Aorta (tissue), 5 donors: ENCODE measurements at regions not wholly inside any gene's neighbourhood (a gene's known extent, or its start where the extent isn't known, plus 50 kb on each side); places are given as distances from the start of the nearest gene placed in this dataset.

Experiments used
- ATAC-seq: fragments of 200-7000 bp; cut with Tn5 transposase; one replicate; pipeline ENCODE4 v1.9.1; 2022; ENCODE audit warnings: moderate library complexity; ENCODE audit not compliant: low FRiP score
- DNase-seq, 2 donors: peaks; one replicate each; pipeline ENCODE4 v3.0.0-alpha.2; 2020
- H3K27ac ChIP-seq, 2 donors: one replicate each; pipeline ENCODE4 v1.5.1; 2013; ENCODE audit warnings: low read length in 2 of 2, mild to moderate bottlenecking in 2 of 2, moderate library complexity in 2 of 2, control low read depth in 1 of 2, inconsistent platforms in 1 of 2, low read depth in 1 of 2
- H3K27me3 ChIP-seq, 2 donors: one replicate each; pipeline ENCODE4 v1.6.1; 2013; ENCODE audit warnings: control low read depth in 1 of 2, low read length in 1 of 2, mild to moderate bottlenecking in 1 of 2, moderate library complexity in 1 of 2; ENCODE audit not compliant: insufficient read depth in 2 of 2, control insufficient read depth in 1 of 2
- H3K36me3 ChIP-seq, 2 donors: one replicate each; pipeline ENCODE4 v1.6.1; 2013; ENCODE audit warnings: control low read depth in 1 of 2, low read length in 1 of 2, mild to moderate bottlenecking in 1 of 2; ENCODE audit not compliant: insufficient read depth in 2 of 2, control insufficient read depth in 1 of 2
- H3K4me1 ChIP-seq, 2 donors: one replicate each; pipeline ENCODE4 v1.6.1; 2013; ENCODE audit warnings: low read length in 2 of 2, control low read depth in 1 of 2, mild to moderate bottlenecking in 1 of 2, moderate library complexity in 1 of 2; ENCODE audit not compliant: insufficient read depth in 2 of 2, control insufficient read depth in 1 of 2
- H3K4me3 ChIP-seq, 2 donors: one replicate each; pipeline ENCODE4 v1.5.1; 2013; ENCODE audit warnings: low read length in 2 of 2, control low read depth in 1 of 2, mild to moderate bottlenecking in 1 of 2
- H3K9me3 ChIP-seq: one replicate; pipeline ENCODE4 v1.6.1; 2013; ENCODE audit warnings: mild to moderate bottlenecking, low read length; ENCODE audit not compliant: control insufficient read depth
- WGBS, 2 donors: extraction: QIAGEN DNeasy Blood & Tissue Kit; methylation state at CpG; one replicate each; pipeline ENCODE4 v1.1.7; 2013; 5-methylcytosine and 5-hydroxymethylcytosine counted together
- intact Hi-C, 2 donors: fragments of 100-400 bp; cut with DNase I; formaldehyde crosslinking; loops; one replicate each; pipeline versions ENCODE4 v1.14.2 to v1.15.0; 2022
- donor health status: healthy with polysubstance abuse.
- donor health status: Bipolar disorder and iron deficiency.
- donor health status: DM: no; HTN: no; CAD: no.
- donor health status: DM: no; HTN: no; CAD: no.
- donor health status: DM: yes; HTN: yes; CAD: no.

- no peak for DNase-seq
- Histone ChIP-seq H3K9me3 (no peaks in the 10 kb centered on the region), H3K36me3 (no peaks in the 10 kb centered on the region), H3K27ac (no peak overlapping the region), H3K4me1 (no peaks in the 10 kb centered on the region), H3K27me3 (no peaks in the 10 kb centered on the region), H3K4me3 (no peak overlapping the region)
- intact Hi-C loops: no loop called here
- 94 to 99% methylated on average over 1 of the region's 1 CpG for WGBS, 2 donors
- ATAC-seq: no peak
These were observed 54.5 kb upstream of the KL start for GRCh38 chr13:32961724-32962123.

GRCh38 chr13:32962342-32962741 lies 53.9 kb upstream of the KL start:
- Histone ChIP-seq H3K4me3 (no peak overlapping the region), H3K9me3 (no peaks in the 10 kb centered on the region), H3K36me3 (no peaks in the 10 kb centered on the region), H3K4me1 (no peaks in the 10 kb centered on the region), H3K27me3 (no peaks in the 10 kb centered on the region), H3K27ac (no peak overlapping the region)
- no peak for ATAC-seq
- WGBS, 2 donors: 80 to 86% methylated on average over 2 of the region's 2 CpGs
- no peak for DNase-seq
- intact Hi-C loops: no loop called here

GRCh38 chr13:32964987-32965386 lies 51.2 kb upstream of the KL start:
- DNase-seq (no peak), ATAC-seq (no peak)
- no peak overlapping the region for H3K27ac ChIP-seq
- intact Hi-C loops: loop anchor here in 1 of 2 donors (5.0 kb wide), 1 partner anchor 577 kb away; no protein-coding TSS in a partner anchor
- H3K9me3 ChIP-seq: no peaks in the 10 kb centered on the region
- H3K4me3 ChIP-seq: no peak overlapping the region
- H3K4me1 ChIP-seq: no peaks in the 10 kb centered on the region
- H3K27me3 ChIP-seq: no peaks in the 10 kb centered on the region
- WGBS, 2 donors: 78 to 85% methylated on average over 2 of the region's 2 CpGs
- H3K36me3 ChIP-seq: no peaks in the 10 kb centered on the region
